Esophagus muscularis mucosa (tissue), 3 donors: ENCODE measurements at regions not wholly inside any gene's neighbourhood (a gene's known extent, or its start where the extent isn't known, plus 50 kb on each side); places are given as distances from the start of the nearest gene placed in this dataset.

Source experiments
- POLR2A ChIP-seq: fragments of 450-650 bp; IDR thresholded peaks from one replicate; pipeline ENCODE4 v1.6.1; 2017; ENCODE audit warnings: antibody characterized with exemption, moderate library complexity, mild to moderate bottlenecking, low read depth
- POLR2AphosphoS5 ChIP-seq, 2 donors: sonication (generic); formaldehyde crosslinking; IDR thresholded peaks; one replicate each; pipeline ENCODE4 v1.6.1; 2017; ENCODE audit warnings: antibody characterized with exemption in 2 of 2
- TF ChIP-seq, protein P1 (sequence below), 3 experiments: fragments of 200-600 bp in 2 of 3; fragments of 450-650 bp in 1 of 3; sonication (generic) in 2 of 3; IDR thresholded peaks; one replicate each; pipeline ENCODE4 v1.5.1; 2017 to 2019; ENCODE audit warnings: antibody characterized with exemption in 3 of 3, mild to moderate bottlenecking in 2 of 3, moderate library complexity in 1 of 3

DNA sequence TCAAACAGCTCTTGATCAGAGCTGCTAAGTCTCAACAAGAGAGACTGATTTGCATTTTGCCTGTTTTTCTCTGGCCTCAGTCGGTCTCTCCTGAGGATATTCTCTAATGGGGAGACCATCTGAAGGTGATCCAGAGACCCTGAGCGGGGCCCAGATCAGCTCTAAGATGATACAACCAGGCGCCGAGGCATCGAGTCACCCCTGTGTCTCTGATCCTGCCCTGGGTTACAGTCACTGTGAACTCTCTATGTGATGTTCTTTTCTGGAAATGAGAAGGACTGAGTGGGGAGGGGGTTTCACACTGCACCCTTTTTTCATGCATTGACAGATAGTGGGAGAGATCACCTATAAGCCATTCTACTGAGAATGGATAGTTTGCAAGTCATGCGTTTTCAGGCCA, 247.6 kb upstream of the PWP1 start:
- TF ChIP-seq, protein P1, sequence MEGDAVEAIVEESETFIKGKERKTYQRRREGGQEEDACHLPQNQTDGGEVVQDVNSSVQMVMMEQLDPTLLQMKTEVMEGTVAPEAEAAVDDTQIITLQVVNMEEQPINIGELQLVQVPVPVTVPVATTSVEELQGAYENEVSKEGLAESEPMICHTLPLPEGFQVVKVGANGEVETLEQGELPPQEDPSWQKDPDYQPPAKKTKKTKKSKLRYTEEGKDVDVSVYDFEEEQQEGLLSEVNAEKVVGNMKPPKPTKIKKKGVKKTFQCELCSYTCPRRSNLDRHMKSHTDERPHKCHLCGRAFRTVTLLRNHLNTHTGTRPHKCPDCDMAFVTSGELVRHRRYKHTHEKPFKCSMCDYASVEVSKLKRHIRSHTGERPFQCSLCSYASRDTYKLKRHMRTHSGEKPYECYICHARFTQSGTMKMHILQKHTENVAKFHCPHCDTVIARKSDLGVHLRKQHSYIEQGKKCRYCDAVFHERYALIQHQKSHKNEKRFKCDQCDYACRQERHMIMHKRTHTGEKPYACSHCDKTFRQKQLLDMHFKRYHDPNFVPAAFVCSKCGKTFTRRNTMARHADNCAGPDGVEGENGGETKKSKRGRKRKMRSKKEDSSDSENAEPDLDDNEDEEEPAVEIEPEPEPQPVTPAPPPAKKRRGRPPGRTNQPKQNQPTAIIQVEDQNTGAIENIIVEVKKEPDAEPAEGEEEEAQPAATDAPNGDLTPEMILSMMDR (IDR thresholded peaks at IDR 0.05) = no peak
- no peak for TF ChIP-seq POLR2AphosphoS5 (IDR thresholded peaks at IDR 0.05)
- no peak for TF ChIP-seq POLR2A
